DLD1 (cell line): ENCODE measurements at regions not wholly inside any gene's neighbourhood (a gene's known extent, or its start where the extent isn't known, plus 50 kb on each side); places are given as distances from the start of the nearest gene placed in this dataset.

Experiments used
- in situ Hi-C: cut with HindIII; loops from 2 replicates; pipeline ENCODE4 v1.10.0; 2017; ENCODE audit warnings: low sequenced_read_pairs

DNA sequence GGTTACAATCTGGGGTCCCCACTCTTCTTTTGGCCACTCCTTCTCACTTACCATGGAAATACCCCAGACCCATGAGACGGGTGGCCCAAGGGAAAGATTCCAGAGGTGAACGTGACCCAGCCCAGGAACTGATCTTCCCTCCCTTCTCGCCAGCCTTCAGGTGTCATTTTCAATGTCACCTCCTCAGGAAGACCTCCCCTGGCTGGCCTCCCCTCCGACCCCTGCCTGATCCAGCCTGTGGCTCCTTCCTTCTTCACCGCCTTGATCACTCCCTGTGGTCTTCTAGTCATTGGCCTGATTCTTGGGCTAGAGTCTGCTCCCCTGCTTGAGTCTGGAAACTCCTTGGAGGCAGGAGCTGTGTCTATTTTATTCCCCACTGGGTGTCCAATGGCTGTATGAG is 146.1 kb downstream of the SMAD6 start:
- in situ Hi-C loops: loop anchor here (5.0 kb wide), 1 partner anchor 56 kb away; no protein-coding TSS in a partner anchor

DNA sequence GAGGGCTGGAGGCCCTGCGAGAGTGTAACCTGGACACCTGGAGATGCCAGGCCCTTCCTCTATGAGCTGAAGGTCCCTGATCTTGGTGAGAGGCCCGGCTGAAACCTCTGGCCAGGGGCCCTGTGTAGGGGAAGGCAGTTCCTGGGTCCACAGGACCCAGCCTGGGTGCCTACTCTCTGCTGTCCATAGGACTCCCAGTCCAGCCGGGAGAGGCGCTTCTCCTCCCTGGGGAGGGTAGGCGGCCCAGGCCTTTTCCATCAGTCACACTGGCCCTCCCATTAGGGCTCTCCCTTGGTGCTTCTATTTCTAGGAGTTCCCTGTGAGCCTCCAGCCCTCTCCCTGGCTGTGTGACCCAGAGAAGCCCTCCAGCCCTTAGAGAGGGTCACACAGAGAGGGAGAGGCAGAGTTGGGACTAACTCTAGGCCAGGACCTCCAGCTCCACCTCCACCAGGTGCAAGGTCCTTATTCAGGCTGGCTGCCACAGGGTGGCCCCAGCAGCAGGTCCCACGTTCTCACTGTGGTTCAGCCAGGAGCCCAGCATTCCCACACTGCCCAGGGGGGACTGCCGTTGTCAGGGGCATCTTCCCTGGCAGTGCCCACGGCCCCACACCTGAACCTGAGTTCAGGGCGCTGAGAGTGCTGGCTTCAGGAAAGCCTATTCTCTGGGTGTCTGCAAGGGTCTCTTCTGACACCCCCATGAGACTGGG is 146.8 kb downstream of the SMAD6 start:
- in situ Hi-C loops: loop anchor here (5.0 kb wide), 1 partner anchor 57 kb away; no protein-coding TSS in a partner anchor

DNA sequence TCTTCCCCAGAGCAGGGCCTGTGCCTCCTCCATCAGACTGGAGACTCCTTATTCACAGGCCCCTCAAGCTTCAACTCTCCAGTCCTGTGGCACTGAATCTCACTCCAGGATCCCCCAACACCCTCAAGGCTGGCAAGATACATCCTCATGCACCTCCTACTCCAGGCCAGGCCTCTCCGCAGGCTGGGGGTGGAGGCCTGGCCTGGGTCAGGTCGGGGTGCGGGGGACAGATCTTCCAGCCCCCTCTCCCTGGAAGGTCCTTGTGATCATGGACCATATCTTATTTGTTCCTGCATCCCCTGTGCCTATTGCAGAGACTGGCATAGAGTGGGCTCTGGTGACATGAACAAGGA is 147.3 kb downstream of the SMAD6 start:
- in situ Hi-C loops: loop anchor here (5.0 kb wide), 1 partner anchor 57 kb away; no protein-coding TSS in a partner anchor

GRCh38 chr15:66849746-66850077 is 147.7 kb downstream of the SMAD6 start:
- in situ Hi-C loops: loop anchor here (5.0 kb wide), 1 partner anchor 57 kb away; no protein-coding TSS in a partner anchor

DNA sequence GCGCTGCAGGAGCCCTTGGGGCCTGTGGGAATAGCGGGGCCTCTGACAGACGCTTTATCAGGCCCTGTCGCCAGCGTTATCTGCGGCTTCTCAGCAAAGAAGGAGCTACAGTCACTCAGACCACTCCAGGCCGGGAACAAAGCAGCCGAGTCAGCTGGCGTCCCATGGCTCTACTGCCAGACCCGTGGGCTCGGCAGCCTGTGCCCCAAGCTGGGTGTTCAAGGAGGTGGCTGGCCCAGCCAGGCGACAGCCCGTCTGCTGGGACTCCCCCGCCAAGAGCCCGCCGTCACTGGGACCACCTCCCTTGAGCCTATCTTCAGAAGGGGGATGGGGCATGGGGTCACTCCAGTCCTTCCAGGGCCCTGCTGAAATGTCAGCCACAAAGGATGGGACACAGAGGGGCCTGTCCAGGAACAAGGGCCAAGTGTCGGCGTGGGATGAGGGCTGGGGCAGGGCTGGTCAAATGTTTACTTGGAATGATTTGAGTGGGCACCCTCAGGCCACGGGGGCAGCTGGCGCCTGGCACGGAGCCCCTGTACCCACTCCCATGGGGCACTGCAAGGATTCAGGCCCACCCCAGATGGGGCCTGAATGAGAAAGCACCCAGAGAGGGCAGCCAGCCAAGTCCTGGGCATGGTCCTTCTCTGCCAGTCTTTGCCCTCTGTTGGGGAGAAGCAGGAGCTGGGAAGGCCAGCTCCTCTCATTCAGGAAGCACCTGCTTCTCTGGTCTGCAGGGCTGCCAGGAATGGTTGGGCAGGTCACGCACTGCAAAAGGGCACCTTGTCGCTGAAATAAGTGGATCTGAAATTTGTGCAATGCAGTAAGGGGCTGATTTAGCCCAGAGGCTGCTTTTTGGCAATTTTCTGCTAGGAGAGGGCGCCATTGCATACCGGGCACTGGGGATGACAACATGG is 148.3 kb downstream of the SMAD6 start:
- in situ Hi-C loops: no loop called here

GRCh38 chr15:66850996-66851310 is 148.9 kb downstream of the SMAD6 start:
- in situ Hi-C loops: no loop called here

GRCh38 chr15:66851311-66852063 is 149.5 kb downstream of the SMAD6 start:
- in situ Hi-C loops: no loop called here

DNA sequence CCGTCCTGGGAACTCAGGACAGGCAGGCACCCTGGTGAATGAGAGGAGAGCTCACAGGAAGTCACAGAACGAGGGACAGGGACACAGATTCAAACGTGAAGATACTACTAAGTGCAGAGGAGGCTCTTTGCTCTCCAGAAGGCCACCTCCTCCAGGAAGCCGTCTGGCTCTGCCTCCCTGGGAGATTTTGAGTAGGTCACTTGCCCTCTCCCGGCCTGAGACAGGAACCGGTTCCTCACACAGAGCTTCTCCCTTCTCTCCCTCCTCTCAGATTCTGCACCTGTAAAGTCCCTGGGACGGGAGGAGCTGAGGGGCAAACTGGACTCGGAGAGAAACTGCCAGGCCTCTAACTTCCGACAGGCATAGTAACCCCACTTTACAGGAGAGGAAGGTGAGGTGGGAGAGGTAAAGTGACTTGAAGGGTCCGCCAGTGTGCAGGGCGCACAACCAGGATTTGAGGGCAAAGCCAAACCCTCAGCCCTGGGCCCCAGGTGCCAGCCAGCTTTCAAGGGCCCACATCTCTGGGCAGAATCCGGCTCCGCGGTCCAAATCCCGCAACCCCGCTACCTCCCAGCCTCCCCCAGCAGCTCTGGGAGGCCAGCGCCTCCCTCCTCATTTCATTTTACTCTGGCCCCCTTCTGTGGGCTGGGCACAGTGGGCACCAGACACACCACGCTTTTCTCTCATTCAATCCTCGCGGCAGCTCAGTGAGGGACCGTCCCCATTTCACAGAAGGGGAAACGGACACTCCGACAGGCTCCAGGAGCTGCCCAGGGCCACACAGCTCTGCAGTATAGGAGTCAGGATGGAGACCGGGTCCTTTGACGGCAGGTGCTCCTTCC is 150.2 kb downstream of the SMAD6 start:
- in situ Hi-C loops: no loop called here

- in situ Hi-C loops: no loop called here
Observed at GRCh38 chr15:66854012-66854965, 152.3 kb downstream of the SMAD6 start.

DNA sequence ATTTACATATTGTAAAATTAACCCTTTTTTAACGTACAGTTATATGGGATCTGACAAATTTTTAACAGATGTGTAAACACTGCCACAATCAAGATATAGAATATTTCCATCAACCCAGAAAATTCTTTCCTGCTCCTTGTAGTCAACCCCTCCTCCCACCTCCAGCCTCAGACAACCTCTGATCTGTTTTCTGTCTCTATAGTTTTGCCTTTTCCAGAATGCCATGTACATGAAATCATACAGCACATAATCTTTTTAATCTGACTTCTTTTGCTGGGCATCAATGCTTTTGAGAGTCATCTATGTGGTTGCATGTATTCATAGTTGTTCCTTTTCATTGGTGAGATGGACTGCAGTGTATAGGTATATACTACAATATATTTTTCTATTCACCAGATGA is 153.0 kb downstream of the SMAD6 start:
- in situ Hi-C loops: no loop called here

- in situ Hi-C loops: no loop called here
Observed at GRCh38 chr15:66857694-66858093, 155.7 kb downstream of the SMAD6 start.

GRCh38 chr15:66858423-66859207 is 156.6 kb downstream of the SMAD6 start:
- in situ Hi-C loops: no loop called here

GRCh38 chr15:66859688-66860253 is 157.7 kb downstream of the SMAD6 start:
- in situ Hi-C loops: no loop called here

DNA sequence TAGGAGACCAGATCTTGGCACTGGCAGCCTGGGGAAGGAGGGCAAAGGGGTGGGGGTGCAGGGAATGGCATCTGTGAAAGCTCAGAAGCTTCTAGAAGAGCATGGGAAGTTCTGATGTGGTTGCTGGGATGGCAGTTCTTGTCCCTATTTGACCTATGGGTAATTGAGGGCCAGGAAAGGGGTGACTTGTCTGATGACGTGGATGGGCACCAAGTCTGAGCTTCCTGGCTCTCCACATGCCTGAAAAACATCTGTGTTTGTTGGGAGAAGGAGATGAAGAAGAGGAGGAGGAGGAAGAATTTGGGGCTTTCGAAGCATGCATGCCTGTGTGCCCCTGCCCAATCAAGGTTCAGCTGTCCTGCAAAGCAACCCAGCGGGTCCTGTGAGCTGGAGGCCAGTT is 158.8 kb downstream of the SMAD6 start:
- in situ Hi-C loops: no loop called here

- in situ Hi-C loops: no loop called here
Observed at GRCh38 chr15:66862111-66862939, 160.3 kb downstream of the SMAD6 start.

DNA sequence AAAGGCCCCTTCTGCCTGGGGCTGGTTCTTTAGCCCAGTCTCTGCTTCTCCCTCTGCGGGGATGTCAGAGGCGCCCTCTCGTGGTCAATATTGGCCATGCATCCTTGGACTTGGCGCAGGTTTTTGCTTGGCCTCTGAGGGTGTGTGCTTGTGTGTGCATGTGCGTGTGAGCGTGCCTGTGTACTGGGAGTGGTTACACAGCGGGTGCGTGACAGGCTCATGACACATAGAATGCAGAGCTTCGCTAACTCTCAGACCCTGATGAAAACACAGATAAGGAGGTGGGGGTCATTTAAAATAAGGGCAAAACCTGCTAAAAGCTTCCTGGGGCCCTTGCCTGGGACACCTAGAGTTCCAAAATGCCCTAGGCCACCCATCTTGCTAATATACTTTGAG is 160.9 kb downstream of the SMAD6 start:
- in situ Hi-C loops: no loop called here

- in situ Hi-C loops: no loop called here
Observed at GRCh38 chr15:66863390-66864085, 161.5 kb downstream of the SMAD6 start.
